ENCODE measurements at regions not wholly inside any gene's neighbourhood (a gene's known extent, or its start where the extent isn't known, plus 50 kb on each side); places are given as distances from the start of the nearest gene placed in this dataset.

DNA sequence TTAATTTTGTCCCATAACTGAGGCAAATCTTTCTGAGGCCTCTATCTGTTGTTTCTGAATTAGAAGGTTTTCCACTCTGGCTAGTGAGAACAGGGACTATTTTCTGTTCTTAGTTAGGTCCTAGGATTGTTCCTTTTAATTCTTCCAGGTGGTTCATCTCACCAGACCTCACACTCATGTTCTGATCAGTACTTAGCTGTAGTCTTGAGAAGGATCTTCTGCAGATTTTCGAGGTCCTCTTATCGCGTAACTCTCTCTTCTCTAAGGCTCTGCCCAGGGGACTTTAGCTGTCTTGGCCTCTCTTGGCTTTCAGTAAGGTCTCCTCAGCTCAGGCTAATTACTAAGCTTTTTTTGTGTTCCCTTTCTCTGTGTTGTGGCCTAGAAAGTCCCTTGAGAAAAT, 201.1 kb downstream of the ETNK1 start:
- TF ChIP-seq CTCF (IDR thresholded peaks at IDR 0.05 in 2 of 3, conservative IDR thresholded peaks at IDR 0.05 in 1 of 3; ENCODE audit: control insufficient read depth in 2 of 3, extremely low read depth in 1 of 3, insufficient read depth in 1 of 3, low read depth in 3 of 3, low read length in 3 of 3) (no peak), EZH2 (IDR thresholded peaks at IDR 0.05; ENCODE audit: borderline replicate concordance, control insufficient read depth, low read depth, low read length) (no peak), HDAC2 (IDR thresholded peaks at IDR 0.05) (no peak)
